T-helper 22 cell (primary cell): ENCODE measurements at regions not wholly inside any gene's neighbourhood (a gene's known extent, or its start where the extent isn't known, plus 50 kb on each side); places are given as distances from the start of the nearest gene placed in this dataset.
"Not testable (repeated sequence)": the region's sequence is repeated elsewhere in the genome, so short reads cannot be mapped to it uniquely, and the experiment has no call there.

Source experiments
- DNase-seq: peaks from one replicate; pipeline ENCODE4 v3.0.0-alpha.2; 2020; ENCODE audit warnings: low read depth

DNA sequence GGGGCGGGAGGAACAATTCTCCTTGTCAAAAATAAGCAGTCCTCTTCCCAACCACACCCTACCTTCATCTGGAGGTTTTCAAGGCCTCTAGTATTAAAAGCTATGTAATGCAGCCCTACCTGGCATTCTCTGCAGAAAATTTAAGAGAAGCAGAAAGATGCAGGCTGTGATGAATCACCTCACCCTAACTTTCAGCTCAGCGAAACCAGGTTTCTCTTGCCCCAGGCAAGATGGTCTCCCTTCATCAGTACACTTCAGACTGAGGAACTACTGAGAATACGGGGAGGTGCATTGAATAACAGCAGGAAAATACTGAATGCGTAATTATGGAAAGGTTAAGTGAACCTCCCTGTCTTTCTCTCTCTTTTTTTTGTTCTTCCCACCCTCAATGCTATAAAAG lies 437.6 kb upstream of the KLF12 start:
- no peak for DNase-seq

DNA sequence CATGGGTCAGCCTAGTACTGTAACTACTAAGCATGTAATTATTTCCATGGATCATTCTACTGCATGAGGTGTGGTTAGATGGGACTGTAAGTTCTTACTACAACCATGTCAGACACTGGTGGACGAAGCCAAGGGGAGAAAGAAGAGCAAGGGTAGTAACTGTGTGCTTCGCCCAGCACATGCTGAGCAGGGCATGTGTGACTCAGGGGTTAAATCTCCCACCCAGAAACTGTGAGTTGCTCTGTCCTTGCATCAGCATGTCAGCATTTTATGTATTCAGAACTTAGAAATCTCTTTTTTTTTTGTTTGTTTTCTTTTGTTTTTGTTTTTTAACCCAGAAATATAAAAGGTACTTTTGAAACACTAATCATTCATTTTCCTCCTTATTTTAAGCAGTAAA lies 436.6 kb upstream of the KLF12 start:
- no peak for DNase-seq

GRCh38 chr13:74570046-74570445 lies 435.8 kb upstream of the KLF12 start:
- no peak for DNase-seq

- no peak for DNase-seq
Measured at GRCh38 chr13:74569251-74569650, 435.0 kb upstream of the KLF12 start.

DNA sequence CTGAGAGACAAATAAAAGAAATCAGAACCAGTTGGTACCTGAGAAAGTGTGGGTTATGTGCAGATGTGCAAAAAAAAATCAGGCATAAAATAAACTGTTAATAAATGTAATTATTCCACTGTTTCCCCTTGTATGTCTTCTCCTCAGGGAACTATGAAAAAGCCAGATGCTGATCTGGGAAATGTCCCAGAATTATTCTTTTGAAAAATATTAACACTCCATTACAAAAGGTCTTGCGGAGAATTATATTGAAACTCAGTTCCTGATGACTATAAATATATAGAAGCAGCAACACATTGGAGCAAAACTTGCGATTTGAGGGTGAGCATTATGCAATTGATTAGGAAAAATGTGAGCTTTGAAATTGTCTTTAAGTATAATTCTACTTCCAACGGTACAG lies 433.3 kb upstream of the KLF12 start:
- no peak for DNase-seq

- DNase-seq = no peak
Measured at GRCh38 chr13:74562381-74562780, 428.2 kb upstream of the KLF12 start.

- no peak for DNase-seq
Measured at GRCh38 chr13:74561155-74561554, 427.0 kb upstream of the KLF12 start.

DNA sequence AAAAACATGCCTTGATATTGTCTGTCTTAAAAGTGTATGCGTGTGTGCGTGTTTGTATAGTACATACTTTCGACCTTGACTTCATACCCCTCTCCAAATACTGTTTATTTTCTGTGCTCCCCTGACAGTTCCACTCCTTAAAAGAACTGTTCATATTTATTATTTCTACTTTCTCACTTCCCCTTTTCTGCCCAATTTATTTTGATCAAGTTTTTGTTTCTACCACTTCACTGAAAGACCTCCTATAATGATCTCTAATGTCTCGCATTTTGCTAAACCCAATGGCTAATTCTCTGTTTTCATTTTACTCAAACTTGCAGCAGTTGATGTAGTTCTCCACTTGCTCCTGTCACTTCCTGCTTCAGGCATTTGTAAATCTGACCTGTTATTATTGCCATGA lies 426.1 kb upstream of the KLF12 start:
- no peak for DNase-seq

GRCh38 chr13:74557870-74558269 lies 423.7 kb upstream of the KLF12 start:
- DNase-seq = no peak

- no peak for DNase-seq
Measured at GRCh38 chr13:74555651-74556420, 421.6 kb upstream of the KLF12 start.

DNA sequence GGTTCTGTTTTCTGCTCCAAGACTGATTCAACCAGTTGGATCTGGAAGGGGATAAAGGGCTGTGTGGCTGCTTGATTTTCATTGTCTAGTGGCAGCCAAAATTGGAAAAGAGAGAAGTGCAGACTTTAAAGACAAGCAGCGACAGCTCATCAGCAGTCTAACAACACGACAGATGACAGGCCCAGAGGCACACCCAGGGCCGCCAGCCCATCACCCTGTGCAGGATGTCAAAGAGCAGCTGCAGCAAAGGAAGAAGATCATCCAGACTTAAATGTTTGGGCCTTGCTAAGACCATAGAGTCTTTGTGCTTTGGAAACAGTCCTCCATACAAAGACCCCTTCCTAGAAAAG lies 421.0 kb upstream of the KLF12 start:
- no peak for DNase-seq

GRCh38 chr13:74554569-74555275 lies 420.5 kb upstream of the KLF12 start:
- DNase-seq = no peak

- no peak for DNase-seq
Measured at GRCh38 chr13:74550039-74550438, 415.8 kb upstream of the KLF12 start.

DNA sequence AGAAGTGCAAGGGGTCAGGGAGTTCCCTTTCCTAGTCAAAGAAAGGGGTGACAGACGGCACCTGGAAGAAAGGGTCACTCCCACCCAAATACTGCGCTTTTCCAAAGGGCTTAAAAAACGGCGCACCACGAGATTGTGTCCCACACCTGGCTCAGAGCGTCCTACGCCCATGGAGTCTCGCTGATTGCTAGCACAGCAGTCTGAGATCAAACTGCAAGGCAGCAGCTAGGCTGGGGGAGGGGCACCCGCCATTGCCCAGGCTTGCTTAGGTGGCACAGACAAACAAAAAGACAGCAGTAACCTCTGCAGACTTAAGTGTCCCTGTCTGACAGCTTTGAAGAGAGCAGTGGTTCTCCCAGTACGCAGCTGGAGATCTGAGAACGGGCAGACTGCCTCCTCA lies 402.4 kb upstream of the KLF12 start:
- not testable (repeated sequence) for DNase-seq

DNA sequence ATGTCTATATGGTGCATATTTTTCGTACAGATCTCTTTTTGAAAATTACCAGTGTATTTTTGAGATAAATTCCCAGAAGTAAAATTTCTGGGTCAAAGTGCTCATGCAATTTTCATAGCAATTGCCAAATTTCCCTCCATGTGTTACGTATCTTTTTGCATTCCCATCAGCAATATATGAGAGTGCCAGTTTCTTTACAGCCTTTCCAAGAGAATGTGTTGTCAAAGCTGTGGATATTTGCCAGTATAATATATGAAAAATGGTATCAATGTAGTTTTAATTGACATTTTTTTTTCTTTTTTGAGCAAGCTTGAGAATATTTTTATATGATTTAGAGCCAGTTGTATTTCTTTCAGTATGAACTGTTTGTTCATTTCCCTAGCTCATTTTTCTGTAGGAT lies 399.0 kb upstream of the KLF12 start:
- DNase-seq = no peak

DNA sequence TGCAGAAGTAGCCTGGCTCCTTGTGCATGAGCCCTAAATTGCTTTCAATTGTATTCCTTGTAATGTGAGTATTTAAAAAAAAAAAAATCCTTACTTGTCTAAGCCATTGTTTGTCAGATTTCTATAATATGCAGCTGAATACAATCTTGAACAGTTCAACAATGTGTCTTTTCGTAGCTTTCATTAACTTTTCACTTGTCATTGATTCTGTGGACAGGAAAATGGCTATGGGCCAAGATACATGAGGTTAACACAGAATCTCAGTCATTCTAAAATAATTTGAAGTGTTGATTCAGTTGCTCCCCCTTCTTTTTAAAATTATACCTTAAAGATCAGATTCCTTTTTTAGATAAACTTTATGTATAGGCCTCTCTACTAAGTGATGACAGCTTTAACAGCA lies 395.8 kb upstream of the KLF12 start:
- no peak for DNase-seq

DNA sequence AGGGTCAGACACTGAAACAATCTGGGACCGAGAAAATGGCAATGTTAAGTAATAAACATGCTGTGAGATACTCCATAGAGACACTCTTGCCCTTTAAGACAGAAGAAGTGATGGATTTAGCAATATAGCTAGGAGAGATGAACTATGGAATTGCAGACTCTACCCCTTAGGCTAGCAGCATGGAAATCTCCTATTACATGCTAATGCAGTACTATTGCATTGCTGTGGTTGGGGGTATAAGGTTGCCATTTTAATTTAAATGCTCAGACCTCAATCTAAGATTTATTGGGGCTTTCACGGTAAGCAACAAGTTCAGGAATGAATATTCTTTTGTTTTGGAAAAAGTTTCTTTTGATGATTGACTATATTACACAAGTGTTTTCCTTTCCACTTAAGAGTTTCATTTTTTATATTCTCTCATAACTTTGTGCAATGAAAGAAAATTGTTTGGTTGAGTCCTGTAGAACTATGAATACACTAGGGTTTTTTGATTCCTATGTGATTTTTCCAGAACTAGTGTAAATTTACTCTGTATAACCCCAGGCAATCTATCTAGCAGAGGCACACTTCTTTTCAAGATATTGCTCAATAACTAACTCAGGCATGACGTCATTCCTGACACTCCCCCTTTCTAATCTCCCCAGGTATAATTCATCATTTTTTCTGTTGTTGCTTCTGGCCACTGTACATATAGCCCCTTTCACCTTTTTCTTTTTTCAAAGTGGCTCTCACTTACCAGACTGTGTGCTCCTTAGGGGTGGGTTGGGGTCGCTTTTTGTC lies 394.7 kb upstream of the KLF12 start:
- no peak for DNase-seq

DNA sequence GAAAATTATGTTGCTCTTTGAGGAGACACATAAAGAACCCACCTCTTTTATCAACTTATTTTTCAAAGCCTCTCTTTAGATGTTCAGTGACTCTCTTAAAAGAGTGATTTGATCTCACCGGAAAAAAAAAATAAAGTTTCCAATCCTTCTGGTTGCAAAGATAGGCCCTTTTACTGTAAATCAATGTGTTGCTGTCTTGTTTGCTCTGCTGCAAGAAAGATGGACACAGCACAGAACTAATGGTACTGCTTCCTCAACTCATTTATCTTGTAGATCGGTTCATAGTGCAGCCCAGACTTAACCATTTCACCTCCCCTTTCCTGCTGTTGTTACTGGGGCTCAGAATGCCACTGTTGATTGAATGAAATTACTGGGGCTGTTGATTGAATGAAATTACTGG lies 388.9 kb upstream of the KLF12 start:
- DNase-seq = no peak

GRCh38 chr13:74511523-74511922 lies 377.3 kb upstream of the KLF12 start:
- DNase-seq = no peak

DNA sequence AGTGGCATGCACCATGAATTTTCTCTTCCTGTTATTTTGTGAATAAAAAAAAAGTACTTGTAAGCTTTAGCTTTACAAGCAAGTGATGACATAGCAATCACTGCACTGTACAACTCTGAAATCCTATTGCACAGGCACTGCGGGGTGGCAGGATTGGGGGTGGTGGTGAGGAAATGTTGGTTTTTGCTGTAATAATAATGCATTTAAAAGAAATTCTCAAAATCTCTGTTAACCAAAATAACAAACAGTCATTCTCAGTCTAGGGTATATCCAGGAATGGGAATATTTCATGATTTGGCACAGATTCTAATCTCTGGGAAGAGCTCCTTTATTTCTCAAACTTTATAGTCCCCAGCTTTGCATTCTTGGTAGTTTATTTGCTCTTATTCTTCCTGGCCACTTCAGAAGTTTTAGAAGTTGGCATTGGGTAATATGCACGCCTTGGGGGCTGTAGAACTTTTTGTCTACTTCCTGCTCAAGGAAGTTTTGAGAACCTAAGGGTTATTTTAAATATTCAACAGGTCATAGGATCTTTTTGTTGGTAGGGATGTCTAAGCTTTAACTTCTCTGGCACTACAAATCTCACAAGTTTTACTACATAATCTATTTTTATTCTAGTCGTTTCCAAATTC lies 353.0 kb upstream of the KLF12 start:
- no peak for DNase-seq

DNA sequence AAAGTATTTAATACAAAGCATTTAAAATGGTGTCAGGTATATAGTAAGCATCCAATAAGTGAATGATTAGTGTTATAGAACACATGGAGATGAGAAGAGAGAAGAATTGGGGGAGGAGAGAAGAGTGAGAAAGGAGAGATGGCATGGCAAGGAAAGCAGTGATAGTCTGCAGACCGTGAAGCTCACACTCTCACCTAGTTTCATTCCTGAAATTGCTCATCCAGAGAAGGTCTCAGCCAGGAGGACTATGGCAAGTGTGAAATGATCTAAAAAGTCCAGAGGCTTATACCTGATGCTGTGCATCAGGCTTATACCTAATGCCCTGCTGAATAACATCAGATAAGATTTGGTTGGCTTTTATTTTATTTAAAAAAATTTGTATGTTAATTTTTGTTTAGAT lies 351.6 kb upstream of the KLF12 start:
- no peak for DNase-seq

GRCh38 chr13:74479124-74479523 lies 344.9 kb upstream of the KLF12 start:
- no peak for DNase-seq

DNA sequence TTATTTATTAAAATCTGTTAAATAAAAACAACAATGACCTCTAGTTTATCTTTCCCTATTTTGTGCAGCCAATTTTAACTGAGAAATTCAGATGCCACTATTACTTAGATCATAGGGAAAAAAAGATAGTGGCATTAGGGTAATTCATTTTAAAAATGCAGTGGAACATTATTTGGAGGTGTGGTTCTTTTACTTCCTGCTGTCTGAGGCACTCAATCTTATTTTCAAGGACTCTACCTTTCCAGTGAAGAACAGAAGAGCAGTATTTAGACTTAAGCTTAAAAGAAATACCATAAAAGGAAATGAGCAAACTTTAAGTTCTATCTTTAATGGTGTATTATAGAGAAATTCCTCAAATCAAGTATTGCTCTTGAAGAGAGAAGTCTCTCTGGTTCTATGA lies 342.6 kb upstream of the KLF12 start:
- DNase-seq = no peak
